ENCODE measurements at regions not wholly inside any gene's neighbourhood (a gene's known extent, or its start where the extent isn't known, plus 50 kb on each side); places are given as distances from the start of the nearest gene placed in this dataset.

DNA sequence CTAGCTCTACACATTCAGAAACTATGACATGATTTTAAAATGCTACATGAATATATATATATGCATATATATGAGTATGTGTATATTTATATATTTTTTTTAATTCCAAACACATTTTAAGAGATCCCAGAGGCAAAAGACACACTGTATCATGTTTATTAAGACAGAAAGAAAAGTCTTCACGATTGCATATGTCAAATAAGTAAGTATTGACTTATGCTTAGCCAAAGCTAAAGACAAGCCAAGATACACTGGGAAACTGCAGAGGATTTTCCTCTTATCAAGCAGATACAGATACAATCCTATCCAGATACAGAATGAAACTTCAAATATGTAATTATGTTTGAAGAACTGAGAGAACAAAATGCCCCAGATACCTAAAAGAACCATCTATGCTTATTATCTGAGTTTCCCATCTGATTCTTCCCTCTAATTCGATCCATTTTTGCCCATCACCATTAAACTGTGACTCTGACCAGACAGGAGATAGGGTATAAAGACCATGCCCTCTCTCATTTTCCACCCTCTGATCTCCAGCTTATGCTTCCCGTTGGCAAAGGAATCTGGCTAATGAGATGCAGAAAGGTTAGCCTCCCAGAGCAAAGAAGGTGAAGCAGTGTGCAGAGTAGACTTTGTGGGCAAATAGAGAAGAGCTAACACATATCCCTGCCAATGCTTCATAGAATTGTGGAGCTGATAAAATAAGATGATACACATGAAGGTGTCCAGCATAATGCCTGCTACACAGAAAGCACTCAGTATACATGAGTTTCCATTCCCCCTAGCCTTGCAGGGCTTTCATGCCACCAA, 131.0 kb upstream of the TARS1 start:
- TF ChIP-seq CTCF (IDR thresholded peaks at IDR 0.05; ENCODE audit: control insufficient read depth, insufficient read depth, low read depth, low read length, missing control alignments) = no peak
- H3K4me3 ChIP-seq (ENCODE audit: control insufficient read depth, low read depth, low read length) = no peak overlapping the region
- no peak for DNase-seq (ENCODE audit: low read depth)

- H3K4me3 ChIP-seq (ENCODE audit: control insufficient read depth, low read depth, low read length) = no peak overlapping the region
- no peak for TF ChIP-seq CTCF (IDR thresholded peaks at IDR 0.05; ENCODE audit: control insufficient read depth, insufficient read depth, low read depth, low read length, missing control alignments)
- DNase-seq (ENCODE audit: low read depth) = peak; percentile 86
These were observed 130.3 kb upstream of the TARS1 start for GRCh38 chr5:33310451-33310850.

GRCh38 chr5:33311893-33312292, 128.9 kb upstream of the TARS1 start:
- TF ChIP-seq CTCF (IDR thresholded peaks at IDR 0.05; ENCODE audit: control insufficient read depth, insufficient read depth, low read depth, low read length, missing control alignments) = no peak
- no peak overlapping the region for H3K4me3 ChIP-seq (ENCODE audit: control insufficient read depth, low read depth, low read length)
- peak; percentile 84 for DNase-seq (ENCODE audit: low read depth)

DNA sequence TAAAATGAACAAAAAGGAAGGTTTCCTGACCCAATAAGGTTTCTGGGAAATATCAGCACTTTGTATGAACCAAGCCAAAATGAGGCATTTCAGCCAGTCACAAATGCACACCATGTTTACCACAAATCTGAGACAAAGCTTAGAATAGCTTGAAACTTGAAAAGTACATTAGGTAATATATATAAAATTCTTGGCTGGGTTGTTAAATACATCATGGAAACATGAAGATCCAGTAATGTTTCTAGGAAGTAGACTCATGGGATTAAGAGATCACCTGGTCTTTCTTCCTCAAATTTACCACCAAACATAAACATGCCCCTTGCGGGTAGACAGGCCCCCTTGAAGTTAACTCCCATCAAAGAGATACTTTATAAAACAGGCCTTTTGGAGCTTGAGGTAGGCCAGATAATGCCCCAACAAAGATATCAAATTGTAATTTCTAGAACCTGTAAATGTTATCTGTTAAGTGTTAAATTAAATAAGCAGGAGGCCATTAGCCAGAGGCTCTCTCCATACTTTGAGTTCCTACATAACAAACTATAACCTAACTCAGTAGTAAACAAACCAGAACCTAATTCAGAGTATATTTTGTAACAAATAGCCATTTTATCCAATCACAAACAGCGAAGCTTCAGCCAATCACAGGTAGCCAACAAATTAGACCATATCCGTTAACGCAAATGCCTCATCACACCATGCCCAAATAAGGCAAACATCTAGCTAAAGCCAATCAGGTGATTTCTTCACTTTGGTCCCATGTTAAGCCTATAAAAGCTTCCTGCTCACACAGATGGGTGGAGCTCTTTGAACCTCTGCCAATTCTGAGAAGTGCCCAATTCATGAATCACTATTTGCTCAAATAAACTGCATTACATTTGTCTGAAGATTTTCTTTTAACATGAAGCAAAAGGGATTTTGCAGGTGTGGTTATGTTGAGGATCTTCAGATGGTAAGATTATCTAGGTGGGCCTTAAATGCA, 127.9 kb upstream of the TARS1 start:
- TF ChIP-seq CTCF (IDR thresholded peaks at IDR 0.05; ENCODE audit: control insufficient read depth, insufficient read depth, low read depth, low read length, missing control alignments) = no peak
- peak; percentile 75 for DNase-seq (ENCODE audit: low read depth)
- no peak overlapping the region for H3K4me3 ChIP-seq (ENCODE audit: control insufficient read depth, low read depth, low read length)

DNA sequence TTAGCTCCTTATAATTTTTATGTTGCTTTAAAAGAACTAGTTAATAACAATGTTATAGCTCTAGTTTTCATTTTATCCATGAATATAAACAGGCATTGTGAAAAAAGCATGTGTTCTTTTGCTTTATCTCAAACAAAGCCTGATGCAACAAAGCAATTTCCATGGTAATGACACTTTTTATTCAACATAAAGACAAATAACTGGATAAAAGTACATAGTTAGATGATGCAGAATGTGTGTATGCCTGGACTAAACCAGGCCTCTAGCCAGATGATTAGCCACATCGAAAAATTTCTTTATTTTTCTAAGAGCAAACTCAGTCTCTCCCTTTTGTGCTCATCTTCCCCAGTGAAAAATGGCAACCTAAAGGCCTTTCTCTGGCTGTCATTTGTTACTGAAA, 125.6 kb upstream of the TARS1 start:
- H3K4me3 ChIP-seq (ENCODE audit: control insufficient read depth, low read depth, low read length) = no peak overlapping the region
- no peak for DNase-seq (ENCODE audit: low read depth)
- no peak for TF ChIP-seq CTCF (IDR thresholded peaks at IDR 0.05; ENCODE audit: control insufficient read depth, insufficient read depth, low read depth, low read length, missing control alignments)

DNA sequence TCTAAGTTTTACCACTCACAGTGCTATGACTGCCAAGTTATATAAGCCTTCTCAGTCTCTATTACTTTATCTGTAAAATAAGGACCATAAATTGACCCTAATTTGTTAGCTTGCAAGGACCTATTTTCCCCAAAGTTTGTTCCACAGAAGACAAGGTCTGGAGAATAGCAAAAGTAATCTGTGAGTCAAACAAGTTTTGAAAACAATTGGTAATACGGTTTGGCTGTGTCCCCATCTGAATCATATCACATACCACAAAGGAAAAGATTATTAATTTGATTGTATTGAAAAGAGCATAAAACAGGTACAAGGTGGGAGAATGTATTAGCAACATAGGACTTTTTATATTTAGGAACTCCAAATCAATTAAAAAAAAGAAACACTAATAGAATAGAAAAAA, 124.0 kb upstream of the TARS1 start:
- no peak overlapping the region for H3K4me3 ChIP-seq (ENCODE audit: control insufficient read depth, low read depth, low read length)
- no peak for TF ChIP-seq CTCF (IDR thresholded peaks at IDR 0.05; ENCODE audit: control insufficient read depth, insufficient read depth, low read depth, low read length, missing control alignments)
- no peak for DNase-seq (ENCODE audit: low read depth)
